GM21526 (cell line): ENCODE measurements at regions not wholly inside any gene's neighbourhood (a gene's known extent, or its start where the extent isn't known, plus 50 kb on each side); places are given as distances from the start of the nearest gene placed in this dataset.
"Not testable (repeated sequence)": the region's sequence is repeated elsewhere in the genome, so short reads cannot be mapped to it uniquely, and the experiment has no call there.

Experiments used
- ATAC-seq: cut with Tn5 transposase; IDR thresholded peaks from one replicate; pipeline ENCODE4 v1.9.1; 2021; ENCODE audit warnings: moderate library complexity; ENCODE audit not compliant: unreplicated experiment, low FRiP score

GRCh38 chr11:112666253-112666652 is 295.0 kb upstream of the NCAM1 start:
- ATAC-seq, result no peak

GRCh38 chr11:112670806-112671570 is 290.2 kb upstream of the NCAM1 start:
- ATAC-seq, result no peak

GRCh38 chr11:112673401-112673800 is 287.8 kb upstream of the NCAM1 start:
- not testable (repeated sequence) for ATAC-seq

- no peak for ATAC-seq
These were observed 276.1 kb upstream of the NCAM1 start for GRCh38 chr11:112685111-112685510.

- no peak for ATAC-seq
These were observed 271.4 kb upstream of the NCAM1 start for GRCh38 chr11:112689851-112690250.

GRCh38 chr11:112693781-112694180 is 267.4 kb upstream of the NCAM1 start:
- ATAC-seq, result no peak

GRCh38 chr11:112694245-112694644 is 267.0 kb upstream of the NCAM1 start:
- ATAC-seq, result no peak

- ATAC-seq, result no peak
These were observed 266.4 kb upstream of the NCAM1 start for GRCh38 chr11:112694813-112695212.

- no peak for ATAC-seq
These were observed 263.6 kb upstream of the NCAM1 start for GRCh38 chr11:112697391-112698178.

- ATAC-seq, result no peak
These were observed 256.1 kb upstream of the NCAM1 start for GRCh38 chr11:112705148-112705547.

- ATAC-seq, result no peak
These were observed 254.4 kb upstream of the NCAM1 start for GRCh38 chr11:112706863-112707262.

GRCh38 chr11:112714340-112714739 is 246.9 kb upstream of the NCAM1 start:
- not testable (repeated sequence) for ATAC-seq

GRCh38 chr11:112715056-112715455 is 246.2 kb upstream of the NCAM1 start:
- no peak for ATAC-seq

- no peak for ATAC-seq
These were observed 242.7 kb upstream of the NCAM1 start for GRCh38 chr11:112718483-112718882.

- no peak for ATAC-seq
These were observed 241.3 kb upstream of the NCAM1 start for GRCh38 chr11:112719736-112720525.

GRCh38 chr11:112722148-112722547 is 239.1 kb upstream of the NCAM1 start:
- ATAC-seq, result no peak

- ATAC-seq, result no peak
These were observed 238.3 kb upstream of the NCAM1 start for GRCh38 chr11:112722876-112723275.

GRCh38 chr11:112723676-112724495 is 237.3 kb upstream of the NCAM1 start:
- no peak for ATAC-seq

- ATAC-seq, result no peak
These were observed 236.8 kb upstream of the NCAM1 start for GRCh38 chr11:112724496-112724790.

GRCh38 chr11:112725636-112726035 is 235.6 kb upstream of the NCAM1 start:
- ATAC-seq, result no peak
